Stomach (tissue), 4 donors: ENCODE measurements at regions not wholly inside any gene's neighbourhood (a gene's known extent, or its start where the extent isn't known, plus 50 kb on each side); places are given as distances from the start of the nearest gene placed in this dataset.

Experiments
- CTCF ChIP-seq, 7 experiments: fragments of 450-650 bp in 4 of 7; fragments of 200-600 bp in 3 of 7; sonication (generic) in 3 of 7; IDR thresholded peaks; one replicate each; pipeline ENCODE4 v1.5.1; 2016 to 2019; ENCODE audit warnings: antibody characterized with exemption in 7 of 7, control low read depth in 2 of 7, mild to moderate bottlenecking in 1 of 7
- POLR2A ChIP-seq, 4 donors: fragments of 450-650 bp; IDR thresholded peaks; one replicate each; pipeline ENCODE4 v1.6.1; 2016; ENCODE audit warnings: antibody characterized with exemption in 4 of 4, control low read depth in 2 of 4, mild to moderate bottlenecking in 1 of 4, moderate library complexity in 1 of 4

- TF ChIP-seq CTCF (IDR thresholded peaks at IDR 0.05) (no peak), POLR2A (IDR thresholded peaks at IDR 0.05) (no peak)
These were observed 296.7 kb downstream of the RPLP1 start for GRCh38 chr15:69749274-69749673.
